Epithelial cell of proximal tubule (primary cell): ENCODE measurements at regions not wholly inside any gene's neighbourhood (a gene's known extent, or its start where the extent isn't known, plus 50 kb on each side); places are given as distances from the start of the nearest gene placed in this dataset.

ENCODE experiments used
- DNase-seq: peaks from one replicate; pipeline ENCODE4 v3.0.0-alpha.2; 2011; ENCODE audit warnings: low read depth
- H3K4me3 ChIP-seq: 2 replicates; pipeline ENCODE4 v1.5.1; 2011; ENCODE audit warnings: low read depth, mild to moderate bottlenecking, low read length
- CTCF ChIP-seq: conservative IDR thresholded peaks from 2 replicates; pipeline ENCODE4 v1.5.1; 2012; ENCODE audit warnings: low read depth, mild to moderate bottlenecking, low read length

GRCh38 chr5:82817897-82818676, 259.1 kb downstream of the TMEM167A start:
- no peak for TF ChIP-seq CTCF
- no peak overlapping the region for H3K4me3 ChIP-seq
- no peak for DNase-seq

- TF ChIP-seq CTCF: no peak
- no peak overlapping the region for H3K4me3 ChIP-seq
- no peak for DNase-seq
Measured at GRCh38 chr5:82816926-82817325, 260.3 kb downstream of the TMEM167A start.

GRCh38 chr5:82815871-82816270, 261.3 kb downstream of the TMEM167A start:
- H3K4me3 ChIP-seq: no peak overlapping the region
- DNase-seq: no peak
- TF ChIP-seq CTCF: no peak

- no peak for DNase-seq
- TF ChIP-seq CTCF: no peak
Measured at GRCh38 chr5:82813861-82814260, 263.3 kb downstream of the TMEM167A start.

GRCh38 chr5:82812575-82812974, 264.6 kb downstream of the TMEM167A start:
- no peak for DNase-seq
- no peak overlapping the region for H3K4me3 ChIP-seq
- no peak for TF ChIP-seq CTCF

More at GRCh38 chr5:82813861-82814260, 263.3 kb downstream of the TMEM167A start:
- H3K4me3 ChIP-seq: no peak overlapping the region

GRCh38 chr5:82811490-82811889, 265.7 kb downstream of the TMEM167A start:
- no peak for TF ChIP-seq CTCF
- no peak for DNase-seq
- no peak overlapping the region for H3K4me3 ChIP-seq

GRCh38 chr5:82809420-82810143, 267.6 kb downstream of the TMEM167A start:
- no peak for TF ChIP-seq CTCF
- H3K4me3 ChIP-seq: no peak overlapping the region
- DNase-seq: no peak
